ENCODE measurements at regions not wholly inside any gene's neighbourhood (a gene's known extent, or its start where the extent isn't known, plus 50 kb on each side); places are given as distances from the start of the nearest gene placed in this dataset.

GRCh38 chr3:27861046-27862036, 139.2 kb upstream of the EOMES start:
- DNase-seq = no peak

GRCh38 chr3:27865731-27866130, 143.6 kb upstream of the EOMES start:
- no peak for DNase-seq

- DNase-seq = no peak
Measured at GRCh38 chr3:27869152-27869551, 147.0 kb upstream of the EOMES start.

- no peak for DNase-seq
Measured at GRCh38 chr3:27877061-27878013, 155.2 kb upstream of the EOMES start.

GRCh38 chr3:27878014-27878383, 155.9 kb upstream of the EOMES start:
- DNase-seq = no peak

GRCh38 chr3:27880969-27881892, 159.1 kb upstream of the EOMES start:
- DNase-seq = no peak

GRCh38 chr3:27883266-27883665, 161.1 kb upstream of the EOMES start:
- DNase-seq = no peak

GRCh38 chr3:27885641-27886040, 163.5 kb upstream of the EOMES start:
- no peak for DNase-seq

GRCh38 chr3:27888562-27888961, 166.4 kb upstream of the EOMES start:
- no peak for DNase-seq

- no peak for DNase-seq
Measured at GRCh38 chr3:27889745-27890144, 167.6 kb upstream of the EOMES start.

GRCh38 chr3:27900316-27900715, 178.2 kb upstream of the EOMES start:
- no peak for DNase-seq

GRCh38 chr3:27903446-27903845, 181.3 kb upstream of the EOMES start:
- no peak for DNase-seq

GRCh38 chr3:27905625-27906024, 183.5 kb upstream of the EOMES start:
- no peak for DNase-seq

- DNase-seq = no peak
Measured at GRCh38 chr3:27907148-27907547, 185.0 kb upstream of the EOMES start.

GRCh38 chr3:27907929-27908328, 185.8 kb upstream of the EOMES start:
- no peak for DNase-seq

- DNase-seq = no peak
Measured at GRCh38 chr3:27910456-27910855, 188.3 kb upstream of the EOMES start.

GRCh38 chr3:27914199-27914598, 192.1 kb upstream of the EOMES start:
- no peak for DNase-seq

GRCh38 chr3:27923349-27924068, 201.4 kb upstream of the EOMES start:
- DNase-seq = no peak

- no peak for DNase-seq
Measured at GRCh38 chr3:27927882-27928281, 205.8 kb upstream of the EOMES start.

GRCh38 chr3:27930052-27930602, 208.0 kb upstream of the EOMES start:
- DNase-seq = no peak

GRCh38 chr3:27935492-27935891, 213.4 kb upstream of the EOMES start:
- DNase-seq = no peak

Measured in renal pelvis (tissue), 1 donor.